Hepatocyte (in vitro differentiated cells): ENCODE measurements at regions not wholly inside any gene's neighbourhood (a gene's known extent, or its start where the extent isn't known, plus 50 kb on each side); places are given as distances from the start of the nearest gene placed in this dataset.

ENCODE experiments used
- EZH2 ChIP-seq: fragments of 200-600 bp; sonication (generic); IDR thresholded peaks from 2 replicates; pipeline ENCODE4 v1.6.1; 2016; ENCODE audit warnings: antibody characterized with exemption, mild to moderate bottlenecking, borderline replicate concordance
- TF ChIP-seq, protein P1 (sequence below): fragments of 200-600 bp; sonication (generic); IDR thresholded peaks from 2 replicates; pipeline ENCODE4 v1.5.1; 2016; ENCODE audit warnings: antibody characterized with exemption, mild to moderate bottlenecking; ENCODE audit not compliant: poor library complexity

DNA sequence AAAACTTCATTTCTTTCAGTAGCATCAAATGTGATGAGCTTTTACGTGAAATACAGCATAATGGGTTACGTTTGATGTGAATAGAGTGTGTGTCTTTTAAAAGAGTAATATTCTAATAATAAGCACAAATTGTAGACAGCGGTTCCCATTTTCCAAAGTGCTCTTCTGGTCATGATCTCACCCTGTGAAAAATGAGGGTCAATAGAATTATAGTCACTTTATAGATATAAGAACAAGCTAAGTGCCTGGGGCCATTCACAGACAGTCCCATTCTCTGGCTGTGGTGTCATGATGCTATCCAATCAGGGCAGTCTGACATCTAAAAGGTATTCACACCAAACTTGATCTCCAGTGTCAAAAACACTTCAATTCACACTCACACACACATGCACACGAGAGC, 830.8 kb upstream of the AUTS2 start:
- TF ChIP-seq, protein P1, sequence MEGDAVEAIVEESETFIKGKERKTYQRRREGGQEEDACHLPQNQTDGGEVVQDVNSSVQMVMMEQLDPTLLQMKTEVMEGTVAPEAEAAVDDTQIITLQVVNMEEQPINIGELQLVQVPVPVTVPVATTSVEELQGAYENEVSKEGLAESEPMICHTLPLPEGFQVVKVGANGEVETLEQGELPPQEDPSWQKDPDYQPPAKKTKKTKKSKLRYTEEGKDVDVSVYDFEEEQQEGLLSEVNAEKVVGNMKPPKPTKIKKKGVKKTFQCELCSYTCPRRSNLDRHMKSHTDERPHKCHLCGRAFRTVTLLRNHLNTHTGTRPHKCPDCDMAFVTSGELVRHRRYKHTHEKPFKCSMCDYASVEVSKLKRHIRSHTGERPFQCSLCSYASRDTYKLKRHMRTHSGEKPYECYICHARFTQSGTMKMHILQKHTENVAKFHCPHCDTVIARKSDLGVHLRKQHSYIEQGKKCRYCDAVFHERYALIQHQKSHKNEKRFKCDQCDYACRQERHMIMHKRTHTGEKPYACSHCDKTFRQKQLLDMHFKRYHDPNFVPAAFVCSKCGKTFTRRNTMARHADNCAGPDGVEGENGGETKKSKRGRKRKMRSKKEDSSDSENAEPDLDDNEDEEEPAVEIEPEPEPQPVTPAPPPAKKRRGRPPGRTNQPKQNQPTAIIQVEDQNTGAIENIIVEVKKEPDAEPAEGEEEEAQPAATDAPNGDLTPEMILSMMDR, result no peak
- no peak for TF ChIP-seq EZH2
